H9 (cell line): ENCODE measurements at regions not wholly inside any gene's neighbourhood (a gene's known extent, or its start where the extent isn't known, plus 50 kb on each side); places are given as distances from the start of the nearest gene placed in this dataset.

Experiments
- DNase-seq: peaks from one replicate; pipeline ENCODE4 v3.0.0-alpha.2; 2017
- H2AFZ ChIP-seq: one replicate; pipeline ENCODE4 v1.6.1; 2013; ENCODE audit warnings: mild to moderate bottlenecking, low read length, control low read depth, moderate library complexity
- H2AK5ac ChIP-seq: 2 replicates; pipeline ENCODE4 v1.6.1; 2013; ENCODE audit warnings: low read length, control low read depth, mixed read lengths; ENCODE audit not compliant: insufficient read length
- H2BK120ac ChIP-seq: one replicate; pipeline ENCODE4 v1.6.1; 2013; ENCODE audit warnings: low read depth, mild to moderate bottlenecking, low read length, control low read depth, inconsistent platforms; ENCODE audit not compliant: poor library complexity, severe bottlenecking
- H2BK12ac ChIP-seq: 2 replicates; pipeline ENCODE4 v1.6.1; 2013; ENCODE audit warnings: low read length, control low read depth, mixed read lengths, low read depth; ENCODE audit not compliant: insufficient read length
- H2BK15ac ChIP-seq: 2 replicates; pipeline ENCODE4 v1.6.1; 2013; ENCODE audit warnings: low read depth, low read length, control low read depth
- H2BK20ac ChIP-seq: one replicate; pipeline ENCODE4 v1.6.1; 2013; ENCODE audit warnings: low read depth, mild to moderate bottlenecking, low read length, control low read depth, inconsistent platforms; ENCODE audit not compliant: poor library complexity, severe bottlenecking
- H2BK5ac ChIP-seq: 2 replicates; pipeline ENCODE4 v1.6.1; 2013; ENCODE audit warnings: low read length, control low read depth, mixed read lengths; ENCODE audit not compliant: insufficient read length
- H3K14ac ChIP-seq: 2 replicates; pipeline ENCODE4 v1.6.1; 2013; ENCODE audit warnings: low read length, control low read depth; ENCODE audit not compliant: insufficient read depth
- H3K18ac ChIP-seq: 2 replicates; pipeline ENCODE4 v1.6.1; 2013; ENCODE audit warnings: low read depth, mild to moderate bottlenecking, mixed read lengths, low read length, control low read depth; ENCODE audit not compliant: insufficient read length
- H3K23ac ChIP-seq: 2 replicates; pipeline ENCODE4 v1.6.1; 2013; ENCODE audit warnings: low read length, control low read depth, mixed read lengths, low read depth; ENCODE audit not compliant: insufficient read length
- H3K23me2 ChIP-seq: 2 replicates; pipeline ENCODE4 v1.6.1; 2013; ENCODE audit warnings: low read depth, mild to moderate bottlenecking, mixed read lengths, low read length, control low read depth; ENCODE audit not compliant: insufficient read length, poor library complexity, severe bottlenecking
- H3K27ac ChIP-seq: 2 replicates; pipeline ENCODE4 v1.5.1; 2013; ENCODE audit warnings: low read length, control low read depth, mixed read lengths, low read depth; ENCODE audit not compliant: insufficient read length
- H3K27me3 ChIP-seq: 2 replicates; pipeline ENCODE4 v1.6.1; 2013; ENCODE audit warnings: low read length, control low read depth, inconsistent platforms; ENCODE audit not compliant: insufficient read depth
- H3K4ac ChIP-seq: 2 replicates; pipeline ENCODE4 v1.6.1; 2013; ENCODE audit warnings: low read depth, mild to moderate bottlenecking, control low read depth, inconsistent platforms, low read length, moderate library complexity
- H3K4me1 ChIP-seq: 2 replicates; pipeline ENCODE4 v1.6.1; 2013; ENCODE audit warnings: low read length, control low read depth, inconsistent platforms; ENCODE audit not compliant: insufficient read depth
- H3K4me2 ChIP-seq: 2 replicates; pipeline ENCODE4 v1.6.1; 2013; ENCODE audit warnings: low read length, control low read depth, mixed read lengths; ENCODE audit not compliant: insufficient read length, insufficient read depth
- H3K56ac ChIP-seq: 2 replicates; pipeline ENCODE4 v1.6.1; 2013; ENCODE audit warnings: low read depth, mild to moderate bottlenecking, mixed read lengths, low read length, control low read depth; ENCODE audit not compliant: insufficient read length
- H3K79me1 ChIP-seq: 2 replicates; pipeline ENCODE4 v1.6.1; 2013; ENCODE audit warnings: low read depth, mild to moderate bottlenecking, moderate library complexity, low read length, control low read depth, inconsistent platforms; ENCODE audit not compliant: insufficient read depth, poor library complexity, severe bottlenecking
- H3K79me2 ChIP-seq: 2 replicates; pipeline ENCODE4 v1.6.1; 2013; ENCODE audit warnings: low read length, control low read depth, inconsistent platforms; ENCODE audit not compliant: insufficient read depth
- H3K9ac ChIP-seq: 2 replicates; pipeline ENCODE4 v1.6.1; 2013; ENCODE audit warnings: low read length, control low read depth, mixed read lengths; ENCODE audit not compliant: insufficient read length; ENCODE audit errors: extremely low read depth
- H3K9me3 ChIP-seq: one replicate; pipeline ENCODE4 v1.6.1; 2013; ENCODE audit warnings: low read depth, low read length, inconsistent platforms; ENCODE audit not compliant: control insufficient read depth
- H3T11ph ChIP-seq: one replicate; pipeline ENCODE4 v1.6.1; 2013; ENCODE audit warnings: mild to moderate bottlenecking, low read length, control low read depth, inconsistent platforms
- H4K20me1 ChIP-seq: one replicate; pipeline ENCODE4 v1.6.1; 2013; ENCODE audit not compliant: control insufficient read depth, insufficient read length, insufficient read depth
- H4K5ac ChIP-seq: 2 replicates; pipeline ENCODE4 v1.6.1; 2013; ENCODE audit warnings: low read depth, mild to moderate bottlenecking, mixed read lengths, low read length, control low read depth; ENCODE audit not compliant: insufficient read length
- H4K8ac ChIP-seq: replicated peaks from 2 replicates; pipeline ENCODE4 v1.6.1; 2013; ENCODE audit warnings: low read length, control low read depth, mixed read lengths, low read depth; ENCODE audit not compliant: insufficient read length
- H4K91ac ChIP-seq: 2 replicates; pipeline ENCODE4 v1.6.1; 2013; ENCODE audit warnings: low read depth, mild to moderate bottlenecking, moderate library complexity, mixed read lengths, low read length, control low read depth; ENCODE audit not compliant: insufficient read length
- H3K27ac Mint-ChIP-seq, 3 experiments: 2 replicates in 2 of 3; 3 replicates in 1 of 3; pipeline ENCODE4 v1.8.0; 2020 to 2021; ENCODE audit warnings: mixed read lengths in 3 of 3, mild to moderate bottlenecking in 1 of 3, moderate library complexity in 1 of 3
- H3K27me3 Mint-ChIP-seq: 2 replicates; pipeline ENCODE4 v1.8.0; 2021; ENCODE audit warnings: low read depth, mild to moderate bottlenecking, moderate library complexity, mixed read lengths
- H3K36me3 Mint-ChIP-seq, 3 experiments: 2 replicates in 2 of 3; 3 replicates in 1 of 3; pipeline ENCODE4 v1.8.0; 2020 to 2021; ENCODE audit warnings: low read depth in 3 of 3, mixed read lengths in 3 of 3; ENCODE audit not compliant: insufficient read depth in 1 of 3
- H3K4me1 Mint-ChIP-seq, 2 experiments: 2 replicates each; pipeline ENCODE4 v1.8.0; 2020; ENCODE audit warnings: mixed read lengths in 2 of 2
- H3K4me3 Mint-ChIP-seq, 2 experiments: 2 replicates in 1 of 2; 3 replicates in 1 of 2; pipeline ENCODE4 v1.8.0; 2020 to 2021; ENCODE audit warnings: mild to moderate bottlenecking in 2 of 2, mixed read lengths in 2 of 2, moderate library complexity in 1 of 2
- H3K9me3 Mint-ChIP-seq, 2 experiments: 2 replicates in 1 of 2; 3 replicates in 1 of 2; pipeline ENCODE4 v1.8.0; 2020; ENCODE audit warnings: mild to moderate bottlenecking in 2 of 2, mixed read lengths in 2 of 2, moderate library complexity in 1 of 2
- CTCF ChIP-seq: fragments of 200-600 bp; sonication (generic); conservative IDR thresholded peaks from 3 replicates; pipeline ENCODE4 v1.8.0; 2021; ENCODE audit warnings: antibody characterized with exemption, mild to moderate bottlenecking

- no peak overlapping the region for H2BK15ac ChIP-seq
- no peaks in the 10 kb centered on the region for H3K79me2 ChIP-seq
- no peak overlapping the region for H2BK5ac ChIP-seq
- H3K18ac ChIP-seq, result no peak overlapping the region
- H3K56ac ChIP-seq, result no peak overlapping the region
- H4K20me1 ChIP-seq, result no peaks in the 10 kb centered on the region
- Mint-ChIP-seq H3K4me1 (peaks cover 18 to 20% of the 10 kb centered on the region in 2 experiments), H3K9me3 (peaks cover 16 to 21% of the 10 kb centered on the region in 2 experiments), H3K27ac (no peak overlapping the region), H3K36me3 (peaks cover 0 to 10% (median 2%) of the 10 kb centered on the region in 3 experiments; a peak in 4 of 7 replicates), H3K4me3 (no peak overlapping the region), H3K27me3 (peaks cover 6% of the 10 kb centered on the region)
- H3K4me2 ChIP-seq, result no peak overlapping the region
- H2BK20ac ChIP-seq, result no peak overlapping the region
- no peak overlapping the region for H3K4ac ChIP-seq
- no peaks in the 10 kb centered on the region for H3K23me2 ChIP-seq
- TF ChIP-seq CTCF, result no peak
- no peak overlapping the region for H3K23ac ChIP-seq
- H2BK12ac ChIP-seq, result no peak overlapping the region
- no peak overlapping the region for H2BK120ac ChIP-seq
- H4K91ac ChIP-seq, result no peak overlapping the region
- no peak overlapping the region for H2AK5ac ChIP-seq
- no peak overlapping the region for H3T11ph ChIP-seq
- H3K27me3 ChIP-seq, result no peaks in the 10 kb centered on the region
- no peak overlapping the region for H4K8ac ChIP-seq
- H3K4me1 ChIP-seq, result no peaks in the 10 kb centered on the region
- no peaks in the 10 kb centered on the region for H3K79me1 ChIP-seq
- H3K14ac ChIP-seq, result no peak overlapping the region
- no peak overlapping the region for H3K27ac ChIP-seq
- H3K9ac ChIP-seq, result no peak overlapping the region
- DNase-seq, result no peak
- no peak overlapping the region for H2AFZ ChIP-seq
- no peak overlapping the region for H4K5ac ChIP-seq
- H3K9me3 ChIP-seq, result no peaks in the 10 kb centered on the region
Observed at GRCh38 chr6:110552076-110552475, 75.7 kb upstream of the SLC22A16 start.
